SH-SY5Y (cell line): ENCODE measurements at regions not wholly inside any gene's neighbourhood (a gene's known extent, or its start where the extent isn't known, plus 50 kb on each side); places are given as distances from the start of the nearest gene placed in this dataset.

Experiments
- GATA2 ChIP-seq: IDR thresholded peaks from 2 replicates; pipeline ENCODE4 v1.6.1; 2011; ENCODE audit warnings: mild to moderate bottlenecking, low read depth, low read length
- GATA3 ChIP-seq: IDR thresholded peaks from 2 replicates; pipeline ENCODE4 v1.6.1; 2011; ENCODE audit warnings: low read depth, mild to moderate bottlenecking, low read length, moderate library complexity

GRCh38 chr1:219292341-219292740, 118.7 kb downstream of the LYPLAL1 start:
- TF ChIP-seq GATA2: no peak
- no peak for TF ChIP-seq GATA3
